Uterus (tissue), 2 donors: ENCODE measurements at regions not wholly inside any gene's neighbourhood (a gene's known extent, or its start where the extent isn't known, plus 50 kb on each side); places are given as distances from the start of the nearest gene placed in this dataset.

Experiments used
- CTCF ChIP-seq, 4 experiments: fragments of 200-600 bp in 2 of 4; fragments of 450-650 bp in 2 of 4; sonication (generic) in 2 of 4; IDR thresholded peaks; one replicate each; pipeline ENCODE4 v1.5.1; 2016 to 2019; ENCODE audit warnings: antibody characterized with exemption in 4 of 4, mild to moderate bottlenecking in 2 of 4, moderate library complexity in 1 of 4
- POLR2A ChIP-seq, 2 donors: fragments of 450-650 bp; IDR thresholded peaks; one replicate each; pipeline ENCODE4 v1.6.1; 2016; ENCODE audit warnings: antibody characterized with exemption in 2 of 2, mild to moderate bottlenecking in 1 of 2, moderate library complexity in 1 of 2

GRCh38 chr15:47908950-47909670, 191.8 kb downstream of the SEMA6D start:
- TF ChIP-seq CTCF (IDR thresholded peaks at IDR 0.05): no peak
- no peak for TF ChIP-seq POLR2A (IDR thresholded peaks at IDR 0.05)
